Endothelial cell of umbilical vein (primary cell): ENCODE measurements at regions not wholly inside any gene's neighbourhood (a gene's known extent, or its start where the extent isn't known, plus 50 kb on each side); places are given as distances from the start of the nearest gene placed in this dataset.

Experiments
- CTCF ChIP-seq, 2 donors: IDR thresholded peaks; 1 replicate in 1 of 2; 2 replicates in 1 of 2; pipeline ENCODE4 v1.5.1; 2011; ENCODE audit warnings: low read length in 2 of 2, mild to moderate bottlenecking in 2 of 2, moderate library complexity in 2 of 2, control low read depth in 1 of 2, inconsistent platforms in 1 of 2, low read depth in 1 of 2; ENCODE audit not compliant: insufficient read depth in 1 of 2; ENCODE audit errors: extremely low read depth in 1 of 2
- MAX ChIP-seq: IDR thresholded peaks from 2 replicates; pipeline ENCODE4 v1.6.1; 2011; ENCODE audit not compliant: insufficient read depth, insufficient read length
- POLR2A ChIP-seq: IDR thresholded peaks from 2 replicates; pipeline ENCODE4 v1.6.1; 2012; ENCODE audit warnings: low read depth, mild to moderate bottlenecking, control low read depth, low read length
- POLR2AphosphoS5 ChIP-seq: IDR thresholded peaks from 2 replicates; pipeline ENCODE4 v1.6.1; 2012; ENCODE audit warnings: low read depth, mild to moderate bottlenecking, control low read depth, low read length, moderate library complexity; ENCODE audit not compliant: insufficient read depth

GRCh38 chr2:16324544-16324937 is 341.1 kb downstream of the CYRIA start:
- TF ChIP-seq POLR2A (no peak), CTCF (IDR thresholded peaks at IDR 0.05; ENCODE audit: extremely low read depth in 1 of 2, insufficient read depth in 1 of 2, low read depth in 1 of 2, low read length in 2 of 2) (no peak), MAX (no peak), POLR2AphosphoS5 (no peak)
